GM18870 (cell line): ENCODE measurements at regions not wholly inside any gene's neighbourhood (a gene's known extent, or its start where the extent isn't known, plus 50 kb on each side); places are given as distances from the start of the nearest gene placed in this dataset.
"Not testable (repeated sequence)": the region's sequence is repeated elsewhere in the genome, so short reads cannot be mapped to it uniquely, and the experiment has no call there.

Source experiments
- ATAC-seq: cut with Tn5 transposase; IDR thresholded peaks from one replicate; pipeline ENCODE4 v1.9.1; 2021; ENCODE audit warnings: moderate library complexity; ENCODE audit not compliant: unreplicated experiment

- ATAC-seq, result no peak
Measured at GRCh38 chr5:89199306-89199705, 316.3 kb upstream of the MEF2C start.

- no peak for ATAC-seq
Measured at GRCh38 chr5:89191374-89191773, 308.4 kb upstream of the MEF2C start.

GRCh38 chr5:89190515-89191265, 307.7 kb upstream of the MEF2C start:
- ATAC-seq, result no peak

GRCh38 chr5:89187883-89188465, 305.0 kb upstream of the MEF2C start:
- peak; percentile 65 for ATAC-seq

GRCh38 chr5:89187268-89187667, 304.3 kb upstream of the MEF2C start:
- no peak for ATAC-seq

- ATAC-seq, result no peak
Measured at GRCh38 chr5:89181546-89181945, 298.6 kb upstream of the MEF2C start.

- no peak for ATAC-seq
Measured at GRCh38 chr5:89179731-89180130, 296.7 kb upstream of the MEF2C start.

GRCh38 chr5:89178541-89178940, 295.6 kb upstream of the MEF2C start:
- ATAC-seq, result no peak

- no peak for ATAC-seq
Measured at GRCh38 chr5:89173528-89173927, 290.5 kb upstream of the MEF2C start.

GRCh38 chr5:89168766-89169165, 285.8 kb upstream of the MEF2C start:
- ATAC-seq, result peak; percentile 93

GRCh38 chr5:89164703-89165102, 281.7 kb upstream of the MEF2C start:
- not testable (repeated sequence) for ATAC-seq

GRCh38 chr5:89156226-89156625, 273.2 kb upstream of the MEF2C start:
- no peak for ATAC-seq

GRCh38 chr5:89147031-89147430, 264.0 kb upstream of the MEF2C start:
- no peak for ATAC-seq

- ATAC-seq, result no peak
Measured at GRCh38 chr5:89137148-89137547, 254.2 kb upstream of the MEF2C start.

- ATAC-seq, result no peak
Measured at GRCh38 chr5:89133975-89134374, 251.0 kb upstream of the MEF2C start.

- no peak for ATAC-seq
Measured at GRCh38 chr5:89133129-89133528, 250.1 kb upstream of the MEF2C start.

- ATAC-seq, result no peak
Measured at GRCh38 chr5:89130851-89131250, 247.9 kb upstream of the MEF2C start.

- no peak for ATAC-seq
Measured at GRCh38 chr5:89129941-89130340, 247.0 kb upstream of the MEF2C start.

- ATAC-seq, result no peak
Measured at GRCh38 chr5:89128906-89129625, 246.1 kb upstream of the MEF2C start.

GRCh38 chr5:89128092-89128491, 245.1 kb upstream of the MEF2C start:
- no peak for ATAC-seq

- no peak for ATAC-seq
Measured at GRCh38 chr5:89127191-89127590, 244.2 kb upstream of the MEF2C start.

GRCh38 chr5:89125372-89125771, 242.4 kb upstream of the MEF2C start:
- ATAC-seq, result no peak
